ENCODE measurements at regions not wholly inside any gene's neighbourhood (a gene's known extent, or its start where the extent isn't known, plus 50 kb on each side); places are given as distances from the start of the nearest gene placed in this dataset.

- Histone ChIP-seq H3K27ac (ENCODE audit: low read depth in 1 of 2, low read length in 2 of 2) (no peak overlapping the region), H3K9ac (ENCODE audit: insufficient read depth, low read length, poor library complexity, severe bottlenecking) (no peak overlapping the region), H3K36me3 (replicated peaks in 1 of 2; ENCODE audit: control insufficient read depth in 1 of 2, insufficient read depth in 2 of 2, low read length in 2 of 2) (no peaks in the 10 kb centered on the region), H3K4me3 (replicated peaks in 1 of 3; ENCODE audit: low read depth in 2 of 3, low read length in 3 of 3) (no peak overlapping the region), H2AFZ (ENCODE audit: insufficient read depth, low read depth, low read length, poor library complexity, severe bottlenecking) (no peak overlapping the region), H3K4me2 (replicated peaks; ENCODE audit: extremely low read depth, low read length, poor library complexity, severe bottlenecking) (no peak overlapping the region), H4K20me1 (ENCODE audit: insufficient read depth, low read length) (no peaks in the 10 kb centered on the region), H3K4me1 (ENCODE audit: control insufficient read depth in 1 of 2, insufficient read depth in 2 of 2, low read length in 2 of 2) (peaks cover 22 to 25% of the 10 kb centered on the region in 2 donors), H3K9me3 (replicated peaks in 1 of 2; ENCODE audit: control insufficient read depth in 1 of 2, insufficient read depth in 1 of 2, low read length in 2 of 2) (no peaks in the 10 kb centered on the region), H3K79me2 (ENCODE audit: insufficient read depth, low read length) (no peaks in the 10 kb centered on the region), H3K27me3 (ENCODE audit: control insufficient read depth in 2 of 2, insufficient read depth in 2 of 2, low read length in 2 of 2) (no peaks in the 10 kb centered on the region)
- Mint-ChIP-seq H3K4me3 (no peak overlapping the region), H3K9me3 (peaks cover 0 to 2% (median 0%) of the 10 kb centered on the region in 7 donors), H3K27me3 (ENCODE audit: low read depth in 3 of 3) (peaks cover 0 to 2% (median 0%) of the 10 kb centered on the region in 3 donors), H3K4me1 (peaks cover 23% of the 10 kb centered on the region), H3K36me3 (no peaks in the 10 kb centered on the region), H3K27ac (no peak overlapping the region)
- intact Hi-C loops (cut with micrococcal nuclease) = no loop called here
- TF ChIP-seq CTCF (IDR thresholded peaks at IDR 0.05) = no peak
- WGBS (ENCODE audit: insufficient coverage) = 100% methylated on average over 1 of the region's 2 CpGs
- no peak for DNase-seq
Observed at GRCh38 chr12:20206410-20206809, 161.9 kb upstream of the PDE3A start.

- Histone ChIP-seq H3K27ac (ENCODE audit: low read depth in 1 of 2, low read length in 2 of 2) (peak overlapping the region; percentile 36 to 74), H3K9me3 (replicated peaks in 1 of 2; ENCODE audit: control insufficient read depth in 1 of 2, insufficient read depth in 1 of 2, low read length in 2 of 2) (no peaks in the 10 kb centered on the region), H3K4me2 (replicated peaks; ENCODE audit: extremely low read depth, low read length, poor library complexity, severe bottlenecking) (peak overlapping the region; percentile 37), H4K20me1 (ENCODE audit: insufficient read depth, low read length) (no peaks in the 10 kb centered on the region), H3K36me3 (replicated peaks in 1 of 2; ENCODE audit: control insufficient read depth in 1 of 2, insufficient read depth in 2 of 2, low read length in 2 of 2) (no peaks in the 10 kb centered on the region), H2AFZ (ENCODE audit: insufficient read depth, low read depth, low read length, poor library complexity, severe bottlenecking) (no peak overlapping the region), H3K27me3 (ENCODE audit: control insufficient read depth in 2 of 2, insufficient read depth in 2 of 2, low read length in 2 of 2) (no peaks in the 10 kb centered on the region), H3K79me2 (ENCODE audit: insufficient read depth, low read length) (no peaks in the 10 kb centered on the region), H3K4me1 (ENCODE audit: control insufficient read depth in 1 of 2, insufficient read depth in 2 of 2, low read length in 2 of 2) (peaks cover 40 to 43% of the 10 kb centered on the region in 2 donors), H3K4me3 (replicated peaks in 1 of 3; ENCODE audit: low read depth in 2 of 3, low read length in 3 of 3) (peak overlapping the region in 1 of 3 experiments; percentile 12), H3K9ac (ENCODE audit: insufficient read depth, low read length, poor library complexity, severe bottlenecking) (no peak overlapping the region)
- intact Hi-C loops (cut with micrococcal nuclease) = no loop called here
- TF ChIP-seq CTCF (IDR thresholded peaks at IDR 0.05) = no peak
- Mint-ChIP-seq H3K36me3 (no peaks in the 10 kb centered on the region), H3K9me3 (peaks cover 0 to 2% (median 0%) of the 10 kb centered on the region in 7 donors), H3K4me3 (peak overlapping the region in 1 of 2 donors; percentile 28), H3K27me3 (ENCODE audit: low read depth in 3 of 3) (peaks cover 0 to 2% (median 0%) of the 10 kb centered on the region in 3 donors), H3K27ac (peak overlapping the region; percentile 76 to 91 (median 87)), H3K4me1 (peaks cover 43% of the 10 kb centered on the region)
- DNase-seq = peak; percentile 32 to 59 (median 53)
- WGBS (ENCODE audit: insufficient coverage) = no CpG with 5 or more reads among the region's 2 CpGs
Observed at GRCh38 chr12:20210621-20211215, 157.6 kb upstream of the PDE3A start.
